Nucleus accumbens (tissue), 56 donors: ENCODE measurements at regions not wholly inside any gene's neighbourhood (a gene's known extent, or its start where the extent isn't known, plus 50 kb on each side); places are given as distances from the start of the nearest gene placed in this dataset.

Experiments
- DNase-seq, 56 donors: peaks; one replicate each; lab custom pipeline; 2025; lab: John Stamatoyannopoulos, UW

- no peak for DNase-seq
Observed at GRCh38 chr11:27287205-27287604, 75.8 kb downstream of the CCDC34 start.

GRCh38 chr11:27285761-27286160, 77.3 kb downstream of the CCDC34 start:
- no peak for DNase-seq

DNA sequence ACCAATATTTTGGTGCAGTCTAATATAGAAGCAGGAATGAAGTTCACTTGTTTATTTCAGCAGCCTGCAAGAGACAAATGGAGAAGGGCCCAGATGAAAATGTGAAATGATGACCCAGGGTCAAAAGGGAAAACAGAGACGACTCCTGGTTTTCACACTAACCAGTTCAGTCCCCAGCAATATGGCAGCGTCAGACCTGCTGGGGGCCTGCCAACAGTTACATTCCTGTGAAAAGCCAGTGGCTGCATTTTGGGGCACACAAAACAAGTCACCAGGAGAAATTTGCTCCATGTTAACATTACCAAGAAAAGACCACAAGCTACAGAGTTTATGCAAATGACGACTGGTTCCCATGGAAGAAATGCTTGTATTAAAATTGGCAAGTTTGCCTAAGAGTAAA, 80.2 kb downstream of the CCDC34 start:
- no peak for DNase-seq

GRCh38 chr11:27281740-27282590, 81.0 kb downstream of the CCDC34 start:
- DNase-seq, result no peak

- DNase-seq, result no peak
Observed at GRCh38 chr11:27281276-27281675, 81.7 kb downstream of the CCDC34 start.

DNA sequence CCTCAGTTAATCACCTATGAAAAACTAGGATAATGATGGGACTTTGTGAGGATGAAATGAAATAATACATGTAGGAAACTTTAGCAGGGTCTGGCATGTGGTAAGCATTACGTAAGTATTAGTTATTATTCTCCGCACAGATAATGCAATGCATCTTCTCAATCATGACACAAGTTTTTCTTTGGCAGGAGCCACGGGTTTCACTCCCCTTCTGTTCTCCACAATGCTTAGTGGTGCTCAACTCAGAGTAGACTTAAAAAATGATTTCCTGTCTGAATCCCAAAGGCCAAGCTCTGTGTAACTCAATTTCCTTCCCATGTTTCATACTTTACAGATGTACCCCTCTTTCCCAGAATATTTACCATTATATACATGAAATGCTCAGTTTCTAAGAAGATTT, 82.9 kb downstream of the CCDC34 start:
- DNase-seq, result no peak

GRCh38 chr11:27279460-27279859, 83.6 kb downstream of the CCDC34 start:
- DNase-seq, result no peak

- no peak for DNase-seq
Observed at GRCh38 chr11:27277843-27278242, 85.2 kb downstream of the CCDC34 start.

- DNase-seq, result no peak
Observed at GRCh38 chr11:27276141-27276540, 86.9 kb downstream of the CCDC34 start.

DNA sequence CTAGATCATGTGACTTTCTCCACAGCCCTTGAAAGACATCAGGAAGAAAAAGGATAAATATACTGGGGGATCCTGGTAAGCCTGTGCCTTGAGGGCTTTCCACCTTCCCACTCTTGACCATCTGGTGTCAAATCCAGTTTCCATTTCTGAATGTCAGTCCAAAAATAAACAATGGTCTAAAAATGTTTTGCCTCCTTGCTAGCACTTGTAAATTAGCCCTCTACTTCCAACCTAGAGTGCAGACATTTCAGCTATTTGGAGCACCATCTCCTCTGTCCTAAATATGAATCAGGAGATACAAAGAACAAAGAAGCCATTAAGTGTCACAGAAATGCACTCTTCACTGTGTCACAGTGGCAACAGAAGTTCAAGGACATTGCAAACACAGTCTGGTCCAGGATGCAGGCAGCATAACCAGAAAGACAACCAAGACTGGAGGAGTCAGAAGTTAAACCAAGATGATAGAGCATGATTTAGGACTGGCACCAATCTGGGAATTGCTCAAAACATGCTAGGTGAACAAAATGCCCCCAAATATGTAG, 88.1 kb downstream of the CCDC34 start:
- DNase-seq, result no peak

GRCh38 chr11:27266125-27266524, 96.9 kb downstream of the CCDC34 start:
- DNase-seq, result no peak

- no peak for DNase-seq
Observed at GRCh38 chr11:27263986-27264385, 99.0 kb downstream of the CCDC34 start.

- DNase-seq, result no peak
Observed at GRCh38 chr11:27263046-27263445, 100.0 kb downstream of the CCDC34 start.

DNA sequence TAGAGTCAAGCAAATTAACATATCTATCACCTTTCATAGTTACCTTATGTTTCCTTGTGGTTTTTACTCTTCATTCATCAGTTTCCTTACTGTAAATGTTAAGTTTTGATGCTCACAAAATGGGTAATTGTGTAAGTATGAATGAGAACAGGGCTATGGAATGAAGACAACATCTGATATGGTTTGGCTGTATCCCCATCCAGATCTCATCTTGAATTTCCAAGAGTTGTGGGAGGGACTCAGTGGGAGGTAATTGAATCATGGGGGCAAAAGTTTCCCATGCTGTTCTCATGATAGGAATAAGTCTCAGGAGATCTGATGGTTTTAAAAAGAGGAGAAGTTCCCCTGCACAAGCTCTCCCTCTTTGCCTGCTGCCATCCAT, 107.6 kb downstream of the CCDC34 start:
- DNase-seq, result no peak

DNA sequence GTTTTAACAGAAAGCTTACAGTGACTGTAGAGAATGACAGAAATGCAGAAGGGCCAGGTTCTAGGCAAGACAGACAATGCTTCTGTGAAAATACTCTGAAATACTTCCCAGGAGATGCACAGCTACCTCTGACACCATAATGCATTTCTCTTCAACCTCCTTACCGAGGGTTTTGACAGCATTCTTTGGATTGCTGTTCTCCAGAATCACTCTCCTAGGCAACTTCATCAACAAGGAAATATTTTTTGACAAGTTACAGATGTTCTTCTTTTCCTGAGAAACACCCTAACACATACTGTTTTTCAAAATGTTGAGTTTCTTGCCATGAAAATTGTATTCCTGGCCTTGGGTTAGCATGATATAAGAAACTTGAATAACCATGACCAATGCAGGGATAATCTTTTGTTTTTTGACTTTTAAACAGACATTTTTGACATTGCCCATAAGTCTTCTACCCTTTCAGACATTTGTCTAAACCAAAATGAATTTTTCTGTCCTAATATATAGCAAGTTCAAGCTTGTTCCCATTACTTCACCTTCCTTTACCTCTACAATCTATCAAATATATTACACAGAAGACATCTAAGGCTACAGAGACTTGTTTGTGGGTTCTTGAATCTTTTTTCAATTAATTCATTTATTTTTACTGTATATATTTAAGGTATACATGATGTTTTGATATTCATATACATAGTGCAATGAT, 108.1 kb downstream of the CCDC34 start:
- no peak for DNase-seq

DNA sequence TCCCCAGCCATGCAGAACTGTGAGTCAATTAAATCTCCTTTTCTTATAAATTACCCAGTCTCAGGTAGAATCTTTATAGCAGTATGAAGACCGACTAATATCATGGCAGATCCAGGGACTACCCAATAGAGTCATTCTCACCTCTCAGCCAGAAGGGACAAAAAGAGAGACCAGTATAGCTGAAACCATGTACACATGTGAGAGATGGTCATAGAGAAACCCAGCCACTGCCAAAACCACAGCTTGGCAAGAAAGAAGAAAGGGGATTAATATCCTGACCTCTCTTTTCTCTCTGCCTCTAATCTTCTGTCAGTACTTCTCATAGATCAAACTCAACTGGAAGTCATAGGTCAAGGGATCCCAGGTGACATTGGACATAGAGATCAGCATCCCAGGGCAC, 109.8 kb downstream of the CCDC34 start:
- no peak for DNase-seq

DNA sequence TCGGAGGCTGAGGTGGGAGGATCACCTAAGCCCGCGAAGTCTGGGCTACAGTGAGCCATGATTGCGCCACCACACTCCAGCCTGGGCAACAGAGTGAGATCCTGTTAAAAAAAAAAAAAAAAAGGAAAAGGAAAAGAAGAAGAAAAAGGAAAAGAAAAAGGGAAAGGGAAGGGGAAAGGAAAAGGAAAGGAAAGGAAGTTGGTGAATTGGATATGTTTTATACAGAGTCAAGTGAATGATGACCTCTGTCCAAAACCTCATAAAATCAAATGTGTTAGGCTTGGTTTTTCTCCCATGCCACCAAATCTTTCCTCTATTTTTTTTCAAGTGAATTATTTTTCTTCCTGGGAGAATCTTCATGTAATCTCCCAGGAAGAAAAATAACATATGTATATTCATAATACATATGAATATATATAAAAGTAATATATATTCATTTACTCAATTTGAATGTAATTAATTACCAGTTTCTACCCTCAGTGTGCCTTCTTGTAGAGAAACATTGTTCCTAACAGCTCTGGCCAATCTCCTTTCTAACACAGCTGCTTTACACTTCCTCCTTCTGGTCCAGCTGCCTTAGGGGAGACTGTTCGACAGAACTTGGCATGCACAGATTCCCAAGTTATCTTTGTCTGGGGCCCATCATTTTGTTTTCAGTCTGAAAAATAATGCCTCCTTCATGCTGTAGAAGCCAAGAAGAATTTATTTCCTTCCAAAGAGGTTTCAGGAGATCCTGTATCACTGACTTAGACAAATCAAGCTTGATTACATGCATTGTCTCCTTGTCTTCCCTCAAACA, 111.9 kb downstream of the CCDC34 start:
- no peak for DNase-seq

DNA sequence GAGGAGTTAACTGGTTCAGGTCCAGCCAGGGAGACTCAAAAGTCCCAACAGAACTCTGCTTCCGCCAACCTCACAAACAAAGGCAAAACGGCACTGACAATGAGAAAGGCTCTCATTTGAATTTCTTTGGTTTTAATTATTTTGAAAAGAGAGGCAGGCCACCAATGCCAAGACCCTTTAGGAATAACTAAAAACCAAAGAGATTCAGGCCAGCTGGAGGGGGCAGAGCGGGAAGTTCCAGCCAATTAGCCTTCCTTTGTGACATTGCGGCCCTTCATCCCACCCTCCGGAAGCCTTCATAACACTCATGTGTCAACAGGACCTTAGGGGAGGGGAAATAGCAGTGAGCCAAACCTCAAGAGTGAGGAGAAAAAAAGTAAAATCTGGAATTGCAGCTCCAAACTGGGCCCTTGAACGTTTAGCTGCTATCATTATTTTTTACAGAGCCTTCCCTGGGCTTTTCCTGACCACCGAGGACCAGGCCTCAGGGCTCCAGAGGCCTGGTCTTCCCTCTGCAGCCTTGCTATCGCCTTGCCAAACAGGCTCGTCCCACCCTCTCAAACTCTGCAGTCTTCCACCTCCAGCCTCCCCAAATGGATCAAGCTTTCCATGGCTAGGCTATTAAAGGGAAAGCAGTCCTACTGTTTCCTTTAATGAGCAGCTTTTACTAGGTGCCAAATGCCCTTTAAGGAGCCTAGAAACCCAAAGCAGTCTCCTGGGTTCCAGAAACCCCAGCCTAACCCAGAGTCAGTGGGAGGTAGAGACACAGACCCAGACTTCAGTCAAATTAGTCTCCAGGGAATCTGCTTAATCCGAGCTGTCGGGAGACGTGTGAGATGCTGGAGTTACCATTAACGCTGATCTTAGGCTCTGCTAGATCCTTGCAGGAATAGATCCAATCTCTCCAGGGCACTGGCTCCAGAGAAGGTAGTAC, 114.2 kb downstream of the CCDC34 start:
- DNase-seq, result peak in 20 of 56 donors; percentile 4 to 61 (median 40)

GRCh38 chr11:27247660-27248059, 115.4 kb downstream of the CCDC34 start:
- DNase-seq, result no peak

- no peak for DNase-seq
Observed at GRCh38 chr11:27246925-27247324, 116.1 kb downstream of the CCDC34 start.
